G401.6 (cell line): ENCODE measurements at regions not wholly inside any gene's neighbourhood (a gene's known extent, or its start where the extent isn't known, plus 50 kb on each side); places are given as distances from the start of the nearest gene placed in this dataset.
"Not testable (repeated sequence)": the region's sequence is repeated elsewhere in the genome, so short reads cannot be mapped to it uniquely, and the experiment has no call there.

ENCODE experiments used
- FAIRE-seq: peaks from 2 replicates; lab custom pipeline; 2012; peaks lifted over from hg19 to GRCh38; lab: Jason Lieb, UNC

GRCh38 chr2:40700231-40700954 is 248.5 kb upstream of the SLC8A1 start:
- FAIRE-seq: no peak

GRCh38 chr2:40712197-40712894 is 260.5 kb upstream of the SLC8A1 start:
- not testable (repeated sequence) for FAIRE-seq

- FAIRE-seq: no peak
Measured at GRCh38 chr2:40716879-40717278, 265.0 kb upstream of the SLC8A1 start.

- FAIRE-seq: no peak
Measured at GRCh38 chr2:40719414-40719813, 267.5 kb upstream of the SLC8A1 start.

- FAIRE-seq: no peak
Measured at GRCh38 chr2:40721595-40721994, 269.7 kb upstream of the SLC8A1 start.

GRCh38 chr2:40723194-40723593 is 271.3 kb upstream of the SLC8A1 start:
- FAIRE-seq: peak; percentile 41

- FAIRE-seq: no peak
Measured at GRCh38 chr2:40725040-40725439, 273.1 kb upstream of the SLC8A1 start.

- no peak for FAIRE-seq
Measured at GRCh38 chr2:40725950-40726349, 274.1 kb upstream of the SLC8A1 start.

GRCh38 chr2:40734797-40735196 is 282.9 kb upstream of the SLC8A1 start:
- FAIRE-seq: no peak

GRCh38 chr2:40737180-40737579 is 285.3 kb upstream of the SLC8A1 start:
- FAIRE-seq: no peak

GRCh38 chr2:40740419-40740818 is 288.5 kb upstream of the SLC8A1 start:
- no peak for FAIRE-seq

- FAIRE-seq: no peak
Measured at GRCh38 chr2:40741532-40741931, 289.6 kb upstream of the SLC8A1 start.

GRCh38 chr2:40746191-40746590 is 294.3 kb upstream of the SLC8A1 start:
- no peak for FAIRE-seq

GRCh38 chr2:40751981-40752380 is 300.1 kb upstream of the SLC8A1 start:
- FAIRE-seq: peak; percentile 42

- FAIRE-seq: no peak
Measured at GRCh38 chr2:40752796-40753195, 300.9 kb upstream of the SLC8A1 start.

GRCh38 chr2:40754912-40755311 is 303.0 kb upstream of the SLC8A1 start:
- FAIRE-seq: no peak

- FAIRE-seq: no peak
Measured at GRCh38 chr2:40758401-40759155, 306.7 kb upstream of the SLC8A1 start.

GRCh38 chr2:40760071-40760666 is 308.3 kb upstream of the SLC8A1 start:
- FAIRE-seq: peak; percentile 87

GRCh38 chr2:40773291-40773690 is 321.4 kb upstream of the SLC8A1 start:
- no peak for FAIRE-seq

- FAIRE-seq: no peak
Measured at GRCh38 chr2:40783704-40784103, 331.8 kb upstream of the SLC8A1 start.

GRCh38 chr2:40786636-40787035 is 334.7 kb upstream of the SLC8A1 start:
- FAIRE-seq: no peak

GRCh38 chr2:40797120-40797519 is 345.2 kb upstream of the SLC8A1 start:
- no peak for FAIRE-seq

GRCh38 chr2:40803900-40804299 is 352.0 kb upstream of the SLC8A1 start:
- no peak for FAIRE-seq
